H54 (cell line): ENCODE measurements at regions not wholly inside any gene's neighbourhood (a gene's known extent, or its start where the extent isn't known, plus 50 kb on each side); places are given as distances from the start of the nearest gene placed in this dataset.
"Not testable (repeated sequence)": the region's sequence is repeated elsewhere in the genome, so short reads cannot be mapped to it uniquely, and the experiment has no call there.

Experiments used
- DNase-seq: peaks from one replicate; pipeline ENCODE4 v3.0.0; 2011; ENCODE audit warnings: low spot score, mixed read lengths; ENCODE audit not compliant: insufficient read length
- FAIRE-seq: peaks from 3 replicates; lab custom pipeline; 2011; peaks lifted over from hg19 to GRCh38; lab: Jason Lieb, UNC
- POLR2A ChIP-seq: IDR thresholded peaks from 2 replicates; pipeline ENCODE4 v1.6.1; 2011; ENCODE audit warnings: low read depth, mild to moderate bottlenecking, low read length

DNA sequence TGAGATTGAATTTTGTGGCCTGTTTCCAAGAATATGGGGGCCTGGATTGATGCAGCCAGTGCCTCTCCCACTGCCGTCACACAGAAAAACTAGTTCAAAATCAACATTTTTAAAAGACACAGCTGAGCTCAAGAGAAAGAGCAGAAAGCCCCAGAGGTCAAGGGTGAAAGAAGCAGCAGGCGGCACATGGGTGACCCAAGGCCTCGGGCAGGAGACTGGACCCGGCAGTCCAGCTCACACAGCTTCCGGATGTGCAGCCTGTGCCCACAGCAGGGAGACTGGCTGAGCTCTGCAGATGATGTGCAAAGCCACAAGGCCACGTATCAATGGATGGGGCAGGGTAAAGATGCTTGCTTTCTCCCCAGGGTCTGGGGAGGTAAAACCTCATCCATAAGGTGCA, 50.4 kb upstream of the RNF32 start:
- no peak for FAIRE-seq
- DNase-seq: no peak
- TF ChIP-seq POLR2A: no peak

DNA sequence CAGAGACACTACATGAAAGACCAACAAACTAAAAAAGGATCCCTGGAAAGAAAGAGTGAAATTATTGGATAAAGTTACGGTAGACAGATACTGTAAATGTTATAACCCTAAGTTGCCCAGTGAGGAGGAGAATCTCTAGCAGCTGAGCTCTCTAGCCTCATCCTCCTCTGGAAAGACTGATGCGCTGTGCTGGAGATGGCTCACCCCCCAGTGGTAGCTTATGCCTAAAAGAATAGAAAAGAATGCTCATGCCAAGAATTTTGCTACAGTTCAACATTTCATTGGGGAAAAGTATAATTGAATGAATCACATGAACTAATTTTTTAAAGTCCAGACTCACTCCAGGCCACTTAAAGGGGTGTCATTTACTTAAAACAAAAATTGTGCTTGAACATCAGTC, 50.8 kb upstream of the RNF32 start:
- no peak for DNase-seq
- TF ChIP-seq POLR2A: no peak
- FAIRE-seq: no peak

DNA sequence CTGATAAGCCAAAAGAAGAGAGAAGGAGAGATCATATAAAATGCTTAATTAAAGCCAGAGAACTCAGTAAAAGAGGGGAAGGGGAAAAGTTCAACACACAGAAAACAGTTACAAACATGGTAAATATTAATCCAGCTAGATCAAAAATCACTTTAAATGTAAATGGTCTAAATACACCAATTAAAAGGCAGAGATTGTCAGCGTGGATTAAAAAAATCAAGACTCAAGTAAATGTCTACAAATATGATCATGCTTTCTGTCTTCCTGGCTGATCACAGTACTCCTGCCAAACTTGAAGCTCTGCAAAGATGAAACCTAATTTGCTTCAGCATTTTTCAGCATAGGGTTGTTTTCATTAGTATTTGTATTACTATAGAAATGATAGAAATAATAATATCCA, 54.6 kb upstream of the RNF32 start:
- FAIRE-seq (no peak), DNase-seq (no peak)
- TF ChIP-seq POLR2A: no peak

DNA sequence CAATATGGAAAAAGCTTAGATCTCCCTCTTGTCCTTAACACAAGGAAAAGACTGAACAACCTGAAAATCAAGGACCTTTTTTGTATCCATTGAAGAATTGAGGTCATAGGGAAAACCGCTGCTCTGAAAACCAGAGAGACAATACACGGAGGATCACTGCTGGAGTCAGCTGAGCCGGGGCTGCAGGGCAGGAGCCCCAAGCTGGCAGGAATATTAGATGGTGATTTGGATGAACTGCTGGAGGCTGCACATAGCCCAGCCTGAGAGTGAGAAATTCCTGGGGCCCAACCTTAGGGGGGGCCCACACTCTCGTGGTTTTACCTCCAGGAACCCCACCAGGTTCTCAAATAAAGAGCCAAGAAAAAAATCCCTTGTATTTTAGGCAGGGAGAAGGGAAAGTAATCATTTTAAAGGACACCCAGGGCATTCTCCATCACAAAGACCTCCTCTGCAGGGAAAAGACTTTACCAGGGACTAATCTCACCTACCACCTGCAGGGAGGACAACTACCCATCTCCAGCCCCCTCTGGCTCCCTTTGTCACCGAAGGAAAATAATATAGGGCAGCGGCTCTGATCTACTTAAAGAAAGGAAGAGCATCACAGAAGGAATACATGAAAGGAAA, 55.4 kb upstream of the RNF32 start:
- no peak for TF ChIP-seq POLR2A
- DNase-seq: no peak
- no peak for FAIRE-seq

DNA sequence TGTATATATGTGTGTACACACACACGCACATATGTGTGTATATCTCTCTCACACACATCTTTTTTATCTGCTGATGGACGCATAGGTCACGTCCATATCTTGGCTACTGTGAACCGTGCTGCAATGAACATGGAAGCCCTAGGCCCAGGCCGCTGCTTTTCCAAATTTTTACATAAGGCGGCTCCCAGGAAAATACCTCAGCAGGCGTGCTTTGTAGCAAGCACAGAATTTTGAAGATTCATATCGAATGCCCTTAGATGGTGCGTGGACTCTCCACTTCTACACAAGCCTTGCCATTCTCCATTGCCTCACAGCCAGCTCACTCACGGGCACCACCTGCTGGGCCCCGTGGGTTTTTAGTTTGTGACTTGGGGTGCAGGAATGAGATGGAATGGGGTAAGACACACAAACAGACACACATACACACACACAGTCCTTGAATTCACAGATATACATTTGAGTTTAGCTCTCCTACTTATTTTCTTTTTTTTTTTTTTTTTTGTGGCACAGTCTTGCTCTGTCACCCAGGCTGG, 57.9 kb upstream of the RNF32 start:
- TF ChIP-seq POLR2A: no peak
- FAIRE-seq: no peak
- no peak for DNase-seq

DNA sequence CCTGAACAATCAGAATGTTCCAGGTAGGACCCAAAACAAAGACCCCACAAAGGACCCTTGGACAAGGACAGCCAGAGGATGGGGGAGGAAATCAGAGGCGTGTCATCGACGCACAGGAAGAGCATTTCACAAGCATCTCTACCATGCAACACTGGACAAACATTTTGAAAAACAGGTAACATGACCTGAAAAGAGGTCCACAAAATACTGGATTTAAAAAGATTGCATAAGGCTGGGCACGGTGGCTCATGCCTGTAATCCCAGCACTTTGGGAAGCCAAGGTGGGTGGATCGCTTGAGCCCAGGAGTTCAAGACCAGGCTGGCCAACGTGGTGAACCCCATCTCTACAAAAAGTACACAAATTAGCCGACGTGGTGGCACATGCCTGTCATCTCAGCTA, 60.5 kb upstream of the RNF32 start:
- DNase-seq (no peak), FAIRE-seq (no peak)
- TF ChIP-seq POLR2A: no peak

DNA sequence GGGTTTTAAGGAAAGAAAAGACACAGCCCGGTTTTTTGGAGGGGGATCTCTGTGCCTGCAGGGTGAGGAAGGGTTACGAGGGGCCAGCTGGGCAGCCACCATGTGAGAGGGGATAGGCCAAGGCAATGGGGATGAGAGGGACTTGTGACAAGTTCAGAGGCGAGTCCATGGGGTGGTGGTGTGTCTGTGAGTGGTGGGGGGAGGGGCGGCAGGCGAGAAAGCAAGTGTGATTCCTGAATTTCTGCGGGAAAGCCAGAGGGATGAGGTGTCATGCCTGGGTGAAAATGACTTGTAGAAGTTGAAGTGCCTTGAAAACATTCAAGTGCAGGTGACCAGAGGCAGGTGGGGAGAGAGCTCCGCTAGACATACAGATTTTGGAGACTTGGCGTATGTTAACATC, 61.0 kb upstream of the RNF32 start:
- DNase-seq (no peak), FAIRE-seq (no peak)
- TF ChIP-seq POLR2A: no peak

DNA sequence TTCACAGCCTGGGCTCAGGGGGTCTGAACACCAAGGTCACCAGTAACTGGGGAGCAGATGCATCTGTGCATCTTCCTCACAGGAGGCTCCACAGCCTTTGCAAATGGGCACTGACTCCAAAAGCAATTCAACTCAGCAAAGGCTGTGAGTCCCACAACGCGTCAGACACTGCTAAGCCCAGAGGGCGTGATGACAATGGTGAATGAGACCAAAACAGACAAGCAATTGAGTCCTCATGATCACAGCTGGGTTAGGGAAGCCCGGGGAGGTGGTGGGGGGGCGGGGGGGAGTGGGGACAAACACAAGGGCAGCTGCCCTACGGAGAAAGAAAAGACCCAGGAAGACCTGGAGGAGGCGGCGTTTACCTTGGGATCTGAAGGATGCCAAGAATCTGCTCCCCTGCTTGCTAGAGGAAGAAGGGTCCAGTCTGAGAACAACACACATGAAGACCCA, 61.6 kb upstream of the RNF32 start:
- FAIRE-seq: no peak
- no peak for DNase-seq

DNA sequence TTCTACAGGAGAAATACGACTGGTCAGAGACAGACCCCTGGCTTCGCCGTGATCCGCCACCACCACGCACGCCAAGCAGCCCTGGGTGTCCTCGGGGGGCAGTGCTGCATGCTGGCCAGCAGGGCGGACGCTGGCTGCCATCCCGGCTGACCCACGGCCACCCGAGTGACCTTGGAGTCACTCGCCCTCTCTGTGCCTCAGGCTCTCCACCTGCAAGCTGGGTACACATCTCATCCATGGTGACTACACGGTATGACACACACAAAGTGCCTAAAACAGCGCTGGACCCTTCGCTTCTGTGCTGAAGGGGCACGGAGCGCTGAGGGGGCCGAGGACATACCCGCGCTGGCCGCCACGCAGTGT, 62.0 kb upstream of the RNF32 start:
- DNase-seq (no peak), FAIRE-seq (no peak)

More for the DNA sequence above, 61.6 kb upstream of the RNF32 start:
- TF ChIP-seq POLR2A: no peak

DNA sequence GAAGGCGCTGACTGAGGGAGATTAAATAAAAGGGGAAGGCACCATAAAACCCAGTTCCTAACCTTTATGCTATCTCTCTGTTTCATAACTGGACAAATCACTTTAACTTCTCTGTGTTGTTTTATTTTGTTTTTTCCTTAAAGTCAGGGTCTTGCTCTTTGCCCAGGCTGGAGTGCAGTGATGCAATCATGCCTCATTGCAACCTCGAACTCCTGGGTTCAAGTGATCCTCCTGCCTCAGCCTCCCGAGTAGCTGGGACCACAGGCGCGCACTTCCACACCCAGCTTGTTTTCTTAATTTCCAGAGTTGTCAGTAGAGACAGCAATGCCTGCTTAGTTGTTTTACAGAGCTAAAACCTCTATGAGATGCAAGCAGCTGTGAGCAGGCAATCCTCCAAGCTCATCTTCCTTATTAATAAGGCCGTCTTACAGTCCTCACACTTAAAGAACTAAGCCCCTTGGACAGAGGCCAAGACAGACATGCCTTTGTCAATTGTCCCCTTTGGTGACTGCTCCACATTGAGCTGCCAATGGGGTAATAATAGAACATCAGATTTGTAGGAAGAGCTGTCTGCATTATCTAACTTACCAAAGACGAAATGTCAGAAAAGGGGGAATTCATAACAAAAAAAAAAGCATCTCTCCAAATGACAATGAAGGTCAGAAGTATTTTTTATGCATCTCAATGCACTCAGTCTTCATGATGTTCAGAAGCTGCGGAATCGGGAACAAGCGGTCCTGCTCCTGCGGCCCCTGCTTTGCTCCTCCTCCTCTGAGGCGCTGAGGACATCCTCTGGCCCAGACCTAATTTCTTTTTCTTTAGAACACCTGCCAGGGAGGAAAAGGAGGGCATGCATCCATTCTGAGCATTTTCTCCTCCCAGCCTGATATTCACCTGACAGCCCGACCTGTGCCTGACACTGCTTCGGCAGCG, 62.7 kb upstream of the RNF32 start:
- TF ChIP-seq POLR2A: no peak
- DNase-seq: no peak
- FAIRE-seq: no peak

More for the DNA sequence above, 62.0 kb upstream of the RNF32 start:
- no peak for TF ChIP-seq POLR2A

DNA sequence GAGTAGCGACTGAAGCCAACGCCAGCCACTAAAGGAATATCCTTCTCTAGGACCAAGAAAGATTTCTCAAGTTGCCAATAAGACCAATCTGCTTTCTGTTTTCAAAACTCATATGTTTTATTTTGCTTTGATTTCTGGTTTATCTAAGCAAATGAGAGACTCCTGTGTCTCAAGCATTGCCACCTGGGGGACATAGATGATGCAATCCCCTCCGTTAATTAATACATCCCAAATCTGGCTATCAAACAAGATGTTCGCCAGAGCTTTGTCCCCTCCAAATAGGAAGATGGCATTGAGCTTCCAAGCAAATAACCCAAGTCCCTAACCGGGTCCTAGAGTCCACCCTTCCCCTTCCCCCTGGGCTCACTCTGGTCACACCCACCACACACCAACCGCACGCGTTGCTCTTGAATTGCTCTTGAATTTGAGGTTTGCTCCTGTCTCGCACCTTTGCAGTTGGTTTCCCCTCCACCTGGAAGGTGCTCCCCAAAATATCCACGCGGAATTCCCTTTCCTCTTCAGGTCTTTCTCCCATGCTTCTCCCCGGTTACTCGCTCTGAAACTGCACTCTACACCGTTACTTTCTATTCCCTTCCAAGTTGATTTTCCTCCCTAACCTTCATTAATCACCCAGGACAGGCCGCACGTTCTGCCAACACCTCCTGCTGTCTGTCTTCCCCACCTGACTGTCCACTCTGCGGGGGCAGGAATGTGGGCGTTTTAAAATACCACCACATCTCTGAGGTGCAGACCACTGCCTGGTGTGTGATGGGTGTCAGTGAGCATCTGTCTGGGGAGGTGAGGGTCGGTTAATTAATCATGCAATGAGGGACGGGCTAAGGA, 64.1 kb upstream of the RNF32 start:
- FAIRE-seq: no peak
- no peak for DNase-seq
- TF ChIP-seq POLR2A: no peak

DNA sequence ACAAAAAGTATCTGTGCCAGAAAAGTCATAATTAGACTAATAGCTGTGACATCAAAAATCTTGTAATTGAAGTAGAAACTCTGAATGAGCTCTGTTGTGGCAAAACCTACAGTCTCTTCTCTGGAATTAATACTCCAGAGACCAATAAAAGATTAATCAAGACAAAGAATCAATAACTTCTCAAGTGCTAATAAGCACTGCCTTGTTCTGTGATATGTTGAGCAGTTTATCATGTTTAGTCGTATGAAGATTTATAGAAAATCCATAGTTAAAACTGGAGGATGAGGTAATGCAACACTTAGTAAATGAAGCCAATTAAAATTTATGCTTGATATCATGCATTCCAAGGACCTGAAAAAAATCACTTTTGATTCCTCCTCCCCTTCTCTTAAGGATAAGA, 72.3 kb upstream of the RNF32 start:
- FAIRE-seq (no peak), DNase-seq (no peak)
- no peak for TF ChIP-seq POLR2A

DNA sequence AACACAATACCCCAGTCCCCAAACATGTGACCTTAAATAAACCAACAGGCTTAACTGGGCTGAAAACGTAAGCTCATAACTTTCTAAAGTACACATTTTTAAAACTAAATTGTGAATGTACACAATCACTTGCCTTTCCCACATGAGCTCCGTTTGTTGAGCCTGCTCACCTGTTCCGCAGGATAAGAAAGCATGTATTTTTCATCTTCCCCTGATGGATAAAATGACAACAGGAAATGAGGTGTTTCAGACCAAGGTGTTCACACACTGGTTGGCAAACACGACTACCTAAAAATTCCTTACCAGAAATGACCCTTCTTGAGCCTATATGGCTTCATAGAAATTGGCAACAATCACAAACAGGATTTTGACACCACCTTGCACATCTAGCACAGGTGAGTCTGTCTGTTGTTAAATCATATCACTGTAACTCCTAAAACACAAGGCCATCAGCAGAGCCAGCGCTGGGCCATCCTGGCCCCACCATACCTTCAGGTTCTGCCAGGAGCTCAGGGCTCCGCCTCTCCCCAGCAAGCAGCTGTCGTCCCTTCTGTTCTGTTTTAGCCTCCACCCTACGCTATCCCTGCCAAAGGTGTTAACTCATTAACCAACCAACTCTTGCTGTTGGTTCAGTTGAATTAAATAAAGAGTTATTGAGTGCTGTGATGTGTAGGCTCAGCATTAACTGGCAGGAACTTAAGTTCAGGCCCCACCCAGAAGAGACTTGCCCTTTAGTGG, 73.6 kb upstream of the RNF32 start:
- FAIRE-seq (no peak), DNase-seq (no peak)
- no peak for TF ChIP-seq POLR2A

DNA sequence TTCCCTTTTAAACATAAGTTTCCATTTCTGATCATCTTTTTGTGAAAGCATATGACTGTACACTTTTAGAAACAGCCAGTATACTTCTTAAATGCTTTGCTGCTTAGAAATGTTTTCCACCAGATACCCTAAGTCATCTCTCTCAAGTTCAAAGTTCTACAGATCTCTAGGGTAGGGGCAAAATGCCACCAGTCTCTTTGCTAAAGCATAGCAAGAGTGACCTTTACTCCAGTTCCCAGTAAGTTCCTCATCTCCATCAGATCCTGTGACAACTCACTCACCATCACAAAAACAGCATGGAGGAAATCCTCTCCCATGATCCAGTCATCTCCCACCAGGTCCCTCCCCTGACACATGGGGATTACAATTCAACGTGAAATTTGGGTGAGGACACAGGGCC, 75.6 kb upstream of the RNF32 start:
- not testable (repeated sequence) for FAIRE-seq, DNase-seq
